ENCODE measurements at regions not wholly inside any gene's neighbourhood (a gene's known extent, or its start where the extent isn't known, plus 50 kb on each side); places are given as distances from the start of the nearest gene placed in this dataset.

- TF ChIP-seq CTCF (IDR thresholded peaks at IDR 0.05; ENCODE audit: low read depth, low read length, missing control alignments): no peak
- no peak overlapping the region for H3K4me3 ChIP-seq (ENCODE audit: low read depth, low read length)
- DNase-seq (ENCODE audit: low read depth): no peak
Measured at GRCh38 chr3:139234491-139234890, 109.3 kb upstream of the MRPS22 start.

DNA sequence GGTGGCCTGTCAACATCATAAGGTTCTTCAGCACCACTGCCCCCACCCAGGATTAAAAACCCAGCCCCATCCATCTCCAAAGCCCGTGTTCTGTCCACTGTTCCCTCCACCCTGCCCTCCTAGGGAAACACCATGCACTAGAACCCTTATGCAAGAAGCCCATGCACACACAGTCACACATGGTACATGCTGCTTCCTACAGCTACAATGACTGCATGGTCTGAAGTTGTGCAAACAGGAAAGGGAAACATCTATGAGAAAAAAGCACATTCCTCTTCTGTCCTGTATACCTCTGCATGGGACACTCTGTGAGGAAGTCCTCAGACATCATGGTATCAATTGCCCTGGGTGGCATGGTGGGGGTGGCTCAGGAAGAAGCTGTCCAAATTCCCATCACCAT lies 108.6 kb upstream of the MRPS22 start:
- TF ChIP-seq CTCF (IDR thresholded peaks at IDR 0.05; ENCODE audit: low read depth, low read length, missing control alignments): no peak
- H3K4me3 ChIP-seq (ENCODE audit: low read depth, low read length): no peak overlapping the region

DNA sequence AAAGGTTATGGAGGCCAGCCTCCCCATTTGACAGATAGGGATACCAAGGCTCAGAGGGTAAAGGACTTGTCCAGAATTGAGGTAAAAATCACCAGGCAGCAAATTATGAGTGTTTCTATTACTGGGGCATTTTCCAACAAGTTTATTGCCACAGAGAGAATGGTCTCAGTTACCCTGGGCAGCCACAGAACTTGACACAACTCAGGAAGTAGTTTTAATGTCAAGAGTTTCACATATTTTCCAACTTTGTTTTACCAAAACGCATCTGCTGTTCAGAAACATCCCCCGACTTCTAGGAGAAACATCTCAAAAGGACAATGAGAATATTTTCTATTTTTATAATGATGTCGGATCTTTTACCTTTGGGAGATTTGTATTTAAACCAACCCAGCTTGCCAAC lies 107.5 kb upstream of the MRPS22 start:
- no peak overlapping the region for H3K4me3 ChIP-seq (ENCODE audit: low read depth, low read length)
- DNase-seq (ENCODE audit: low read depth): no peak
- no peak for TF ChIP-seq CTCF (IDR thresholded peaks at IDR 0.05; ENCODE audit: low read depth, low read length, missing control alignments)

More for the DNA sequence above, 108.6 kb upstream of the MRPS22 start:
- no peak for DNase-seq (ENCODE audit: low read depth)

DNA sequence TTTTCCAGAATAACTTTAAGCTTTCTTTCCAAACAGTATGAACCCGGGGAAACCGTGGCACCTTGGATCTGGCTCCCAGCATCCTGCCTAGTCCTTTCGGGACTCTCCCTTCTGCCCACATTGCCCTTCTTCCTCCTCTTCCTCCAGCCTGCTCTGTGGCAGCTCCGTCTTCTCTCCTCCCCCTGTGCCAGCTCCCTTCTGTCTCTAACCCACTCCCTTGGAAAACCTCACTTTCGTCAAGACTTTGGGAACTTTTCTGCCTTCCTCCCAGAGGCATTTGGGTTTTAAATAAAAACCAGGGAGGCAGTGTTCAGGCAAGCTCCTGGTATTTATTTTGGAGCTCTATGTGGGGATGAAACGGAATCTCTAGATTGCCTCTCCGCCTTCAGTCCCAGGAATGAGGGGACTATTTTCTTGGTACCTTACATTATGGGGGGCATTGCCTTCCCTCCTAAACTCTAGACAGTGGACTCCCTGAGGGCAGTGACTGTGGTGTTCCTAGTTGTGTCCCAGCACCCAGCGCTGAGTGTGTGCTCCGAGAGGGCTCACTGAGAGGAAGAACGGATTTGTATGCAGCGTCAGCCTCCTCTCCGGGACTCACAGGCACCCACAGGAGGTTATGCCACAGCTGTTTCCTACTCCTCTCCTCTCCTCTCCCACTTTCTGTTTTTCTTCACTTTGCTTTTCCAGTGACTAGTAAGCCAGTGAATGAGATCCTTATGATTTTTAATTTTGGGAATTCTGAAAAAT lies 105.4 kb upstream of the MRPS22 start:
- H3K4me3 ChIP-seq (ENCODE audit: low read depth, low read length): no peak overlapping the region
- no peak for DNase-seq (ENCODE audit: low read depth)

GRCh38 chr3:139239550-139239949 lies 104.3 kb upstream of the MRPS22 start:
- no peak overlapping the region for H3K4me3 ChIP-seq (ENCODE audit: low read depth, low read length)
- TF ChIP-seq CTCF (IDR thresholded peaks at IDR 0.05; ENCODE audit: low read depth, low read length, missing control alignments): no peak
- no peak for DNase-seq (ENCODE audit: low read depth)

More for the DNA sequence above, 105.4 kb upstream of the MRPS22 start:
- no peak for TF ChIP-seq CTCF (IDR thresholded peaks at IDR 0.05; ENCODE audit: low read depth, low read length, missing control alignments)

DNA sequence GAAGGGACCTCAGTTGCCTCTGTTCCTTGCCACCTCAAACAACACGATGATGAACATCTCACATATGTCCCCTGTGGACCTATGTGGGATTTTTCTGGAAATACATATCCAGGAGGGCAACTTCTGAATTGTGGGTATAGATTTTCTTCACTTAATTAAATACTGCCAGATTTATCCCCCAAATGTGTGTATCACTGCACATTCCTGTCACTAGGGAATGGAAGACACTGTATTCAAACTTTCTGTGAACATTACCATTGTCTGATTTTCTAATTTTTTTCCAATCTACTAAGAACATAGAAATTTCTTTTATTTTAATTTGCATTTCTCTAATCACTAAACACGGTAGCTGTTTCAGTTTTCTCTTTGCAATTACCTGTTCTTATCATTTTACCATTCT lies 102.0 kb upstream of the MRPS22 start:
- no peak overlapping the region for H3K4me3 ChIP-seq (ENCODE audit: low read depth, low read length)
- DNase-seq (ENCODE audit: low read depth): no peak
- TF ChIP-seq CTCF (IDR thresholded peaks at IDR 0.05; ENCODE audit: low read depth, low read length, missing control alignments): no peak

- no peak for TF ChIP-seq CTCF (IDR thresholded peaks at IDR 0.05; ENCODE audit: low read depth, low read length, missing control alignments)
- DNase-seq (ENCODE audit: low read depth): no peak
- H3K4me3 ChIP-seq (ENCODE audit: low read depth, low read length): no peak overlapping the region
Measured at GRCh38 chr3:139243710-139244109, 100.1 kb upstream of the MRPS22 start.
